Suprapubic skin (tissue), 4 donors: ENCODE measurements at regions not wholly inside any gene's neighbourhood (a gene's known extent, or its start where the extent isn't known, plus 50 kb on each side); places are given as distances from the start of the nearest gene placed in this dataset.

Experiments used
- DNase-seq, 2 donors: peaks; one replicate each; pipeline ENCODE4 v3.0.0-alpha.2; 2019; ENCODE audit warnings: low spot score in 2 of 2
- H3K27ac ChIP-seq: fragments of 200-600 bp; sonication (generic); one replicate; pipeline ENCODE4 v1.5.1; 2019
- H3K27me3 ChIP-seq: fragments of 200-600 bp; sonication (generic); one replicate; pipeline ENCODE4 v1.5.1; 2019
- H3K36me3 ChIP-seq: fragments of 200-600 bp; sonication (generic); one replicate; pipeline ENCODE4 v1.5.1; 2019
- H3K4me1 ChIP-seq: fragments of 200-600 bp; sonication (generic); one replicate; pipeline ENCODE4 v1.5.1; 2019
- H3K4me3 ChIP-seq: fragments of 200-600 bp; sonication (generic); one replicate; pipeline ENCODE4 v1.5.1; 2019; ENCODE audit warnings: mild to moderate bottlenecking
- H3K9me3 ChIP-seq: fragments of 200-600 bp; sonication (generic); one replicate; pipeline ENCODE4 v1.5.1; 2019
- CTCF ChIP-seq, 2 donors: fragments of 200-600 bp in 1 of 2; fragments of 450-650 bp in 1 of 2; sonication (generic) in 1 of 2; IDR thresholded peaks; one replicate each; pipeline ENCODE4 v1.5.1; 2016 to 2019; ENCODE audit warnings: antibody characterized with exemption in 2 of 2, mild to moderate bottlenecking in 1 of 2, moderate library complexity in 1 of 2
- EP300 ChIP-seq: sonication (generic); formaldehyde crosslinking; IDR thresholded peaks from one replicate; pipeline ENCODE4 v1.6.1; 2017; ENCODE audit warnings: antibody characterized with exemption
- POLR2A ChIP-seq, 2 donors: fragments of 450-650 bp; IDR thresholded peaks; one replicate each; pipeline ENCODE4 v1.6.1; 2017; ENCODE audit warnings: antibody characterized with exemption in 2 of 2, mild to moderate bottlenecking in 2 of 2, moderate library complexity in 2 of 2
- POLR2AphosphoS5 ChIP-seq, 3 donors: sonication (generic); formaldehyde crosslinking; IDR thresholded peaks; one replicate each; pipeline ENCODE4 v1.6.1; 2017; ENCODE audit warnings: antibody characterized with exemption in 3 of 3
- WGBS: methylation state at CpG from one replicate; pipeline ENCODE4 v1.1.5; 2018; 5-methylcytosine and 5-hydroxymethylcytosine counted together

GRCh38 chr19:31961191-31961590 is 384.2 kb upstream of the ZNF507 start:
- H3K27me3 ChIP-seq: no peaks in the 10 kb centered on the region
- TF ChIP-seq POLR2AphosphoS5 (IDR thresholded peaks at IDR 0.05) (no peak), EP300 (no peak), POLR2A (IDR thresholded peaks at IDR 0.05) (no peak), CTCF (IDR thresholded peaks at IDR 0.05) (no peak)
- 48% methylated on average over 4 of the region's 4 CpGs for WGBS
- no peaks in the 10 kb centered on the region for H3K9me3 ChIP-seq
- H3K4me3 ChIP-seq: no peak overlapping the region
- H3K36me3 ChIP-seq: no peaks in the 10 kb centered on the region
- no peak for DNase-seq
- no peak overlapping the region for H3K27ac ChIP-seq
- peaks cover 3% of the 10 kb centered on the region for H3K4me1 ChIP-seq

- Histone ChIP-seq H3K4me1 (peaks cover 3% of the 10 kb centered on the region), H3K27ac (no peak overlapping the region), H3K4me3 (no peak overlapping the region), H3K36me3 (no peaks in the 10 kb centered on the region), H3K9me3 (no peaks in the 10 kb centered on the region), H3K27me3 (no peaks in the 10 kb centered on the region)
- DNase-seq: no peak
- TF ChIP-seq EP300 (no peak), CTCF (IDR thresholded peaks at IDR 0.05) (no peak), POLR2AphosphoS5 (IDR thresholded peaks at IDR 0.05) (no peak), POLR2A (IDR thresholded peaks at IDR 0.05) (no peak)
- 48% methylated on average over 3 of the region's 3 CpGs for WGBS
Measured at GRCh38 chr19:31961667-31962066, 383.7 kb upstream of the ZNF507 start.

GRCh38 chr19:31962561-31962996 is 382.8 kb upstream of the ZNF507 start:
- no peak for DNase-seq
- H3K27me3 ChIP-seq: no peaks in the 10 kb centered on the region
- H3K9me3 ChIP-seq: no peaks in the 10 kb centered on the region
- WGBS: 17% methylated on average over 5 of the region's 5 CpGs
- no peak overlapping the region for H3K27ac ChIP-seq
- H3K4me1 ChIP-seq: peaks cover 3% of the 10 kb centered on the region
- no peaks in the 10 kb centered on the region for H3K36me3 ChIP-seq
- H3K4me3 ChIP-seq: no peak overlapping the region
- TF ChIP-seq EP300: no peak
- TF ChIP-seq CTCF (IDR thresholded peaks at IDR 0.05): no peak
- TF ChIP-seq POLR2AphosphoS5 (IDR thresholded peaks at IDR 0.05): no peak
- TF ChIP-seq POLR2A (IDR thresholded peaks at IDR 0.05): no peak

- Histone ChIP-seq H3K36me3 (no peaks in the 10 kb centered on the region), H3K9me3 (no peaks in the 10 kb centered on the region), H3K4me1 (peaks cover 3% of the 10 kb centered on the region), H3K4me3 (no peak overlapping the region), H3K27ac (no peak overlapping the region), H3K27me3 (no peaks in the 10 kb centered on the region)
- DNase-seq: no peak
- 86% methylated on average over 4 of the region's 4 CpGs for WGBS
- TF ChIP-seq CTCF (IDR thresholded peaks at IDR 0.05) (no peak), POLR2AphosphoS5 (IDR thresholded peaks at IDR 0.05) (no peak), EP300 (no peak)
Measured at GRCh38 chr19:31963746-31964145, 381.7 kb upstream of the ZNF507 start.

- Histone ChIP-seq H3K4me3 (no peak overlapping the region), H3K27me3 (no peaks in the 10 kb centered on the region), H3K9me3 (no peaks in the 10 kb centered on the region), H3K4me1 (peaks cover 4% of the 10 kb centered on the region), H3K27ac (no peak overlapping the region), H3K36me3 (no peaks in the 10 kb centered on the region)
- WGBS: 60% methylated on average over 5 of the region's 5 CpGs
- no peak for DNase-seq
- TF ChIP-seq POLR2AphosphoS5 (IDR thresholded peaks at IDR 0.05) (no peak), CTCF (IDR thresholded peaks at IDR 0.05) (no peak), EP300 (no peak), POLR2A (IDR thresholded peaks at IDR 0.05) (no peak)
Measured at GRCh38 chr19:31969016-31969415, 376.4 kb upstream of the ZNF507 start.
